A549 (cell line): ENCODE measurements at regions not wholly inside any gene's neighbourhood (a gene's known extent, or its start where the extent isn't known, plus 50 kb on each side); places are given as distances from the start of the nearest gene placed in this dataset.

Source experiments
- ATAC-seq, 2 experiments: fragments of 200-7000 bp in 1 of 2; fragments of >200 bp in 1 of 2; cut with Nextera tagmentation in 1 of 2; cut with Tn5 transposase in 1 of 2; 3 replicates each; pipeline versions ENCODE4 v1.8.0 to v1.9.1; 2018 to 2020; ENCODE audit warnings: mild to moderate bottlenecking in 1 of 2, moderate library complexity in 1 of 2
- CTCF ChIA-PET: fragments of 300-600 bp; sonication (Branson Sonifier 250); formaldehyde crosslinking; extraction: SDS; loops from one replicate; lab custom pipeline; 2021; ENCODE audit warnings: antibody characterized with exemption, inconsistent platforms; lab: Yijun Ruan, JAX
- POLR2A ChIA-PET: fragments of 350-600 bp; formaldehyde crosslinking; extraction: SDS; loops from one replicate; lab custom pipeline; 2021; ENCODE audit warnings: antibody characterized with exemption, inconsistent platforms; lab: Yijun Ruan, JAX
- DNase-seq, 2 experiments: peaks; one replicate each; pipeline versions ENCODE4 v3.0.0 to v3.0.0-alpha.2; 2011 to 2016; ENCODE audit warnings: low read depth in 1 of 2, low spot score in 1 of 2
- FAIRE-seq: peaks from 2 replicates; lab custom pipeline; 2011; peaks lifted over from hg19 to GRCh38; lab: Jason Lieb, UNC
- H3K27ac ChIP-seq, 2 experiments: fragments of >200 bp; sonication (Bioruptor Twin); formaldehyde crosslinking; 3 replicates each; pipeline ENCODE4 v1.5.1; 2016 to 2017
- H3K4me1 ChIP-seq: fragments of >200 bp; sonication (Bioruptor Twin); formaldehyde crosslinking; 3 replicates; pipeline ENCODE4 v1.6.1; 2016
- H3K4me2 ChIP-seq: fragments of >200 bp; sonication (Bioruptor Twin); formaldehyde crosslinking; 3 replicates; pipeline ENCODE4 v1.6.1; 2016
- H3K4me3 ChIP-seq: fragments of >200 bp; sonication (Bioruptor Twin); formaldehyde crosslinking; 3 replicates; pipeline ENCODE4 v1.5.1; 2016
- H3K9me3 ChIP-seq: fragments of >200 bp; sonication (Bioruptor Twin); formaldehyde crosslinking; 3 replicates; pipeline ENCODE4 v1.6.1; 2016
- BCL3 ChIP-seq: fragments of >200 bp; sonication (Bioruptor Twin); formaldehyde crosslinking; IDR thresholded peaks from 3 replicates; pipeline ENCODE4 v1.6.1; 2016
- BHLHE40 ChIP-seq: IDR thresholded peaks from 2 replicates; pipeline ENCODE4 v1.6.1; 2012; ENCODE audit warnings: low read depth, low read length, inconsistent platforms
- CBX8 ChIP-seq: fragments of 200-600 bp; sonication (generic); IDR thresholded peaks from 2 replicates; pipeline ENCODE4 v1.6.1; 2016
- CEBPB ChIP-seq, 2 experiments: fragments of >200 bp in 1 of 2; sonication (Bioruptor Twin) in 1 of 2; formaldehyde crosslinking in 1 of 2; IDR thresholded peaks; 2 replicates each; pipeline ENCODE4 v1.6.1; 2012 to 2016
- CHD2 ChIP-seq: fragments of 150-350 bp; IDR thresholded peaks from 2 replicates; pipeline ENCODE4 v1.6.1; 2014; ENCODE audit warnings: low read length; ENCODE audit not compliant: partially characterized antibody
- CHD4 ChIP-seq: fragments of 200-600 bp; sonication (generic); IDR thresholded peaks from 2 replicates; pipeline ENCODE4 v1.6.1; 2016; ENCODE audit warnings: antibody characterized with exemption, mild to moderate bottlenecking, borderline replicate concordance
- E2F6 ChIP-seq: IDR thresholded peaks from 2 replicates; pipeline ENCODE4 v1.6.1; 2012; ENCODE audit warnings: low read depth, borderline replicate concordance
- EHF ChIP-seq: fragments of 250-450 bp; sonication (Bioruptor Pico); IDR thresholded peaks from 2 replicates; pipeline ENCODE4 v1.5.0; 2020; ENCODE audit warnings: mild to moderate bottlenecking
- EP300 ChIP-seq, 2 experiments: fragments of >200 bp; sonication (Bioruptor Twin); formaldehyde crosslinking; IDR thresholded peaks; 2 replicates in 1 of 2; 3 replicates in 1 of 2; pipeline ENCODE4 v1.6.1; 2016 to 2017
- FOSL2 ChIP-seq, 2 experiments: fragments of 450-650 bp in 1 of 2; fragments of >200 bp in 1 of 2; sonication (Bioruptor Twin) in 1 of 2; formaldehyde crosslinking; IDR thresholded peaks; 2 replicates each; pipeline versions ENCODE4 v1.5.0 to v1.6.1; 2016 to 2020; ENCODE audit warnings: mild to moderate bottlenecking in 1 of 2, moderate library complexity in 1 of 2
- HEYL ChIP-seq: fragments of 250-450 bp; sonication (Bioruptor Pico); IDR thresholded peaks from 2 replicates; pipeline ENCODE4 v1.8.0; 2021; ENCODE audit warnings: mild to moderate bottlenecking, moderate library complexity
- HOXB13 ChIP-seq: fragments of 250-450 bp; sonication (Bioruptor Pico); IDR thresholded peaks from 2 replicates; pipeline ENCODE4 v1.5.0; 2020; ENCODE audit warnings: low read depth, mild to moderate bottlenecking, moderate library complexity
- JUNB ChIP-seq: fragments of >200 bp; sonication (Bioruptor Twin); formaldehyde crosslinking; IDR thresholded peaks from 2 replicates; pipeline ENCODE4 v1.6.1; 2016
- MAFK ChIP-seq: fragments of 450-650 bp; IDR thresholded peaks from 2 replicates; pipeline ENCODE4 v1.6.1; 2014; ENCODE audit not compliant: partially characterized antibody
- MAZ ChIP-seq: fragments of 150-350 bp; IDR thresholded peaks from 2 replicates; pipeline ENCODE4 v1.6.1; 2014; ENCODE audit warnings: antibody characterized with exemption, low read depth, low read length, borderline replicate concordance
- NFE2L2 ChIP-seq: fragments of 150-350 bp; conservative IDR thresholded peaks from 2 replicates; pipeline ENCODE4 v1.6.1; 2014; ENCODE audit warnings: low read length
- PBX3 ChIP-seq: IDR thresholded peaks from 2 replicates; pipeline ENCODE4 v1.6.1; 2012
- POLR2A ChIP-seq: IDR thresholded peaks from 2 replicates; pipeline ENCODE4 v1.6.1; 2012; ENCODE audit warnings: mild to moderate bottlenecking, low read length
- RFX5 ChIP-seq: fragments of 450-650 bp; IDR thresholded peaks from 2 replicates; pipeline ENCODE4 v1.7.1; 2014; ENCODE audit warnings: antibody characterized with exemption, mild to moderate bottlenecking, moderate library complexity
- RNF2 ChIP-seq: fragments of 200-600 bp; sonication (generic); IDR thresholded peaks from 2 replicates; pipeline ENCODE4 v1.6.1; 2016; ENCODE audit warnings: low read depth, mild to moderate bottlenecking, antibody characterized with exemption, moderate library complexity, borderline replicate concordance
- TFCP2L1 ChIP-seq: fragments of 250-450 bp; sonication (Bioruptor Pico); IDR thresholded peaks from 2 replicates; pipeline ENCODE4 v1.5.0; 2021; ENCODE audit warnings: mild to moderate bottlenecking
- TP53 ChIP-seq: fragments of 250-450 bp; sonication (Bioruptor Pico); IDR thresholded peaks from 2 replicates; pipeline ENCODE4 v1.5.0; 2021; ENCODE audit warnings: mild to moderate bottlenecking, moderate library complexity
- ZNF302 ChIP-seq: fragments of 250-450 bp; sonication (Bioruptor Pico); IDR thresholded peaks from 2 replicates; pipeline ENCODE4 v1.9.0; 2021; ENCODE audit warnings: inconsistent platforms, mild to moderate bottlenecking, moderate library complexity
- ZSCAN20 ChIP-seq: fragments of 250-450 bp; sonication (Bioruptor Pico); IDR thresholded peaks from 2 replicates; pipeline ENCODE4 v1.8.0; 2022; ENCODE audit warnings: mild to moderate bottlenecking, moderate library complexity
- WGBS: methylation state at CpG from one replicate; pipeline ENCODE4 v1.1.6; 2017; ENCODE audit errors: missing lambda C conversion rate; 5-methylcytosine and 5-hydroxymethylcytosine counted together
- TF ChIP-seq, protein P1 (sequence below): fragments of >200 bp; sonication (Bioruptor Twin); formaldehyde crosslinking; IDR thresholded peaks from 3 replicates; pipeline ENCODE4 v1.5.1; 2016
- TF ChIP-seq, protein P2 (sequence below): fragments of 250-450 bp; sonication (Bioruptor Pico); IDR thresholded peaks from 2 replicates; pipeline ENCODE4 v1.5.0; 2021; ENCODE audit warnings: mild to moderate bottlenecking, moderate library complexity, borderline replicate concordance
- TF ChIP-seq, protein P3 (sequence below): fragments of 250-450 bp; sonication (Bioruptor Pico); IDR thresholded peaks from 2 replicates; pipeline ENCODE4 v1.5.0; 2020; ENCODE audit warnings: low read depth, mild to moderate bottlenecking, moderate library complexity

DNA sequence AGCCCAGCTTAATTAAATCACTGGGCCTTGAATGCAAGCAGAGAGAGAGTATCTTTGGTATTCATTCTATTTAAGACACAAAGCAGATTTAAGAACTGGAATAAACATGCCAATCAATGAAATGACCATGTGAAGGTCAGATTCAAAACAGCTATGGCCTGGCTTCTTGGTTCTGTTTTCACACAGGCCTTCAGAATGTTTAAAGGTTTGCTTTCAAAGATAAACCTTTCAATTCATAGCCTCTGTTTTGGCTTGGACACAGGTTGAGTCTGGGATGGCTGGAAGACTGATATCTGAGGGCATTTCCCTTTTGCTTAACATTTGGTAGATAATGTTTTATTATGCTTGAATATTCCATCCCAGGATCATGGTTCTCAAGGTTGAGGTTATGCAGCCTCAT lies 244.4 kb upstream of the KBTBD8 start:
- Histone ChIP-seq H3K4me3 (no peak overlapping the region), H3K4me2 (no peak overlapping the region), H3K9me3 (no peaks in the 10 kb centered on the region), H3K27ac (no peak overlapping the region), H3K4me1 (no peaks in the 10 kb centered on the region)
- POLR2A ChIA-PET = no interaction called here
- no peak for FAIRE-seq
- ATAC-seq = no peak
- no peak for DNase-seq
- CTCF ChIA-PET = interaction anchor here (1.2 kb wide), 1 partner anchor 69 kb away, joined by 3 read pairs; no protein-coding TSS in a partner anchor
- TF ChIP-seq ZNF302 (no peak), POLR2A (no peak), JUNB (no peak), CHD2 (no peak), MAZ (no peak), BHLHE40 (no peak), EP300 (IDR thresholded peaks at IDR 0.05) (no peak), E2F6 (no peak), RNF2 (no peak), PBX3 (no peak), CEBPB (IDR thresholded peaks at IDR 0.05) (no peak), TP53 (CRISPR knock-in tag) (no peak)
- TF ChIP-seq, protein P1, sequence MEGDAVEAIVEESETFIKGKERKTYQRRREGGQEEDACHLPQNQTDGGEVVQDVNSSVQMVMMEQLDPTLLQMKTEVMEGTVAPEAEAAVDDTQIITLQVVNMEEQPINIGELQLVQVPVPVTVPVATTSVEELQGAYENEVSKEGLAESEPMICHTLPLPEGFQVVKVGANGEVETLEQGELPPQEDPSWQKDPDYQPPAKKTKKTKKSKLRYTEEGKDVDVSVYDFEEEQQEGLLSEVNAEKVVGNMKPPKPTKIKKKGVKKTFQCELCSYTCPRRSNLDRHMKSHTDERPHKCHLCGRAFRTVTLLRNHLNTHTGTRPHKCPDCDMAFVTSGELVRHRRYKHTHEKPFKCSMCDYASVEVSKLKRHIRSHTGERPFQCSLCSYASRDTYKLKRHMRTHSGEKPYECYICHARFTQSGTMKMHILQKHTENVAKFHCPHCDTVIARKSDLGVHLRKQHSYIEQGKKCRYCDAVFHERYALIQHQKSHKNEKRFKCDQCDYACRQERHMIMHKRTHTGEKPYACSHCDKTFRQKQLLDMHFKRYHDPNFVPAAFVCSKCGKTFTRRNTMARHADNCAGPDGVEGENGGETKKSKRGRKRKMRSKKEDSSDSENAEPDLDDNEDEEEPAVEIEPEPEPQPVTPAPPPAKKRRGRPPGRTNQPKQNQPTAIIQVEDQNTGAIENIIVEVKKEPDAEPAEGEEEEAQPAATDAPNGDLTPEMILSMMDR = no peak

DNA sequence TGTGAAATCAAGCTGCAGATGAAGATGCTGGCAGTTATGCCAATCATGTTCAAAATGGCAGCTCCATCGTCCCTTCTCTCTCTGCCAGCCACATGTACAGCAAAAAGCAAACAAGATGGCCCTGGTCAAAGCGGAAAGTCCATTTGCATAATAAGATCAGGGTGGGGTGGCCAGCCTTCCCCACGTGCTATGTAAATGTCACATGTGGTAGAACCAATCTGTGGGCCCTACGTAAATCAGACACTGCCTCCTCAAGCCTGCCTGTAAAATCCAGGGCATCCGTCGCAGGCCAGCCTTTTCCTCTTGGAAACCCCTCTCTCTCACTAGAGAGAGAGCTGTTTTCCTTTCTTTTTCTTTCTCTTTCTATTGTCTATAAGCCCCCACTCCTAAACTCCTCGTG lies 243.5 kb upstream of the KBTBD8 start:
- ChIA-PET POLR2A (no interaction called here), CTCF (interaction anchor here (0.9 kb wide), 1 partner anchor 500 kb away, joined by 3 read pairs; no protein-coding TSS in a partner anchor)
- WGBS = 62% methylated on average over 5 of the region's 7 CpGs
- H3K4me2 ChIP-seq = no peak overlapping the region
- DNase-seq (no peak), FAIRE-seq (no peak), ATAC-seq (no peak)
- H3K9me3 ChIP-seq = no peaks in the 10 kb centered on the region
- no peak for TF ChIP-seq CHD2
- TF ChIP-seq, protein P2, sequence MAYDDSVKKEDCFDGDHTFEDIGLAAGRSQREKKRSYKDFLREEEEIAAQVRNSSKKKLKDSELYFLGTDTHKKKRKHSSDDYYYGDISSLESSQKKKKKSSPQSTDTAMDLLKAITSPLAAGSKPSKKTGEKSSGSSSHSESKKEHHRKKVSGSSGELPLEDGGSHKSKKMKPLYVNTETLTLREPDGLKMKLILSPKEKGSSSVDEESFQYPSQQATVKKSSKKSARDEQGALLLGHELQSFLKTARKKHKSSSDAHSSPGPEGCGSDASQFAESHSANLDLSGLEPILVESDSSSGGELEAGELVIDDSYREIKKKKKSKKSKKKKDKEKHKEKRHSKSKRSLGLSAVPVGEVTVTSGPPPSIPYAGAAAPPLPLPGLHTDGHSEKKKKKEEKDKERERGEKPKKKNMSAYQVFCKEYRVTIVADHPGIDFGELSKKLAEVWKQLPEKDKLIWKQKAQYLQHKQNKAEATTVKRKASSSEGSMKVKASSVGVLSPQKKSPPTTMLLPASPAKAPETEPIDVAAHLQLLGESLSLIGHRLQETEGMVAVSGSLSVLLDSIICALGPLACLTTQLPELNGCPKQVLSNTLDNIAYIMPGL (CRISPR knock-in tag) = no peak
- TF ChIP-seq FOSL2 (IDR thresholded peaks at IDR 0.05) = no peak
- TF ChIP-seq FOSL2 (CRISPR knock-in tag; IDR thresholded peaks at IDR 0.05) = no peak
- no peak for TF ChIP-seq EHF (CRISPR knock-in tag)
- TF ChIP-seq CHD4 = no peak
- no peak for TF ChIP-seq HEYL
- TF ChIP-seq BCL3 = no peak
- TF ChIP-seq ZSCAN20 = no peak
- no peak for TF ChIP-seq TFCP2L1
- TF ChIP-seq NFE2L2 = no peak
- no peak for TF ChIP-seq E2F6
- TF ChIP-seq, protein P3, sequence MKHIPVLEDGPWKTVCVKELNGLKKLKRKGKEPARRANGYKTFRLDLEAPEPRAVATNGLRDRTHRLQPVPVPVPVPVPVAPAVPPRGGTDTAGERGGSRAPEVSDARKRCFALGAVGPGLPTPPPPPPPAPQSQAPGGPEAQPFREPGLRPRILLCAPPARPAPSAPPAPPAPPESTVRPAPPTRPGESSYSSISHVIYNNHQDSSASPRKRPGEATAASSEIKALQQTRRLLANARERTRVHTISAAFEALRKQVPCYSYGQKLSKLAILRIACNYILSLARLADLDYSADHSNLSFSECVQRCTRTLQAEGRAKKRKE = no peak
- TF ChIP-seq CBX8 = no peak
- TF ChIP-seq RFX5 = no peak
- no peak for TF ChIP-seq MAFK
- TF ChIP-seq HOXB13 (CRISPR knock-in tag) = no peak
- no peak overlapping the region for H3K27ac ChIP-seq
- no peak overlapping the region for H3K4me3 ChIP-seq
- H3K4me1 ChIP-seq = no peaks in the 10 kb centered on the region
